Non-pigmented ciliary epithelial cell (primary cell): ENCODE measurements at regions not wholly inside any gene's neighbourhood (a gene's known extent, or its start where the extent isn't known, plus 50 kb on each side); places are given as distances from the start of the nearest gene placed in this dataset.

Experiments
- DNase-seq: peaks from one replicate; pipeline ENCODE4 v3.0.0-alpha.2; 2010; ENCODE audit warnings: low read depth

GRCh38 chr9:14560194-14560593 lies 133.0 kb downstream of the ZDHHC21 start:
- no peak for DNase-seq

- no peak for DNase-seq
These were observed 138.3 kb downstream of the ZDHHC21 start for GRCh38 chr9:14554886-14555285.

- no peak for DNase-seq
These were observed 145.8 kb downstream of the ZDHHC21 start for GRCh38 chr9:14547245-14548060.

- no peak for DNase-seq
These were observed 146.5 kb downstream of the ZDHHC21 start for GRCh38 chr9:14546693-14547092.

GRCh38 chr9:14542071-14542470 lies 151.2 kb downstream of the ZDHHC21 start:
- no peak for DNase-seq

- no peak for DNase-seq
These were observed 154.7 kb downstream of the ZDHHC21 start for GRCh38 chr9:14538526-14538925.

- no peak for DNase-seq
These were observed 157.9 kb downstream of the ZDHHC21 start for GRCh38 chr9:14535161-14535955.

- no peak for DNase-seq
These were observed 159.2 kb downstream of the ZDHHC21 start for GRCh38 chr9:14533867-14534640.

GRCh38 chr9:14532456-14533115 lies 160.6 kb downstream of the ZDHHC21 start:
- DNase-seq: no peak

- DNase-seq: no peak
These were observed 161.6 kb downstream of the ZDHHC21 start for GRCh38 chr9:14531341-14532269.

- no peak for DNase-seq
These were observed 162.4 kb downstream of the ZDHHC21 start for GRCh38 chr9:14530841-14531240.

GRCh38 chr9:14530366-14530765 lies 162.9 kb downstream of the ZDHHC21 start:
- no peak for DNase-seq

- no peak for DNase-seq
These were observed 163.6 kb downstream of the ZDHHC21 start for GRCh38 chr9:14529629-14530028.

GRCh38 chr9:14529054-14529453 lies 164.2 kb downstream of the ZDHHC21 start:
- no peak for DNase-seq

GRCh38 chr9:14526504-14526903 lies 166.7 kb downstream of the ZDHHC21 start:
- no peak for DNase-seq

GRCh38 chr9:14525856-14526255 lies 167.4 kb downstream of the ZDHHC21 start:
- DNase-seq: no peak

GRCh38 chr9:14524873-14525515 lies 168.2 kb downstream of the ZDHHC21 start:
- no peak for DNase-seq

- DNase-seq: no peak
These were observed 169.7 kb downstream of the ZDHHC21 start for GRCh38 chr9:14523545-14523944.

GRCh38 chr9:14522627-14523379 lies 170.4 kb downstream of the ZDHHC21 start:
- no peak for DNase-seq

- no peak for DNase-seq
These were observed 172.9 kb downstream of the ZDHHC21 start for GRCh38 chr9:14520341-14520740.
